Fibroblast of mammary gland (primary cell): ENCODE measurements at regions not wholly inside any gene's neighbourhood (a gene's known extent, or its start where the extent isn't known, plus 50 kb on each side); places are given as distances from the start of the nearest gene placed in this dataset.

Experiments
- DNase-seq: peaks from one replicate; pipeline ENCODE4 v3.0.0-alpha.2; 2010; ENCODE audit warnings: low read depth
- H3K4me3 ChIP-seq: 2 replicates; pipeline ENCODE4 v1.5.1; 2011; ENCODE audit warnings: low read depth, mild to moderate bottlenecking, low read length, moderate library complexity; ENCODE audit not compliant: control insufficient read depth
- CTCF ChIP-seq: conservative IDR thresholded peaks from 2 replicates; pipeline ENCODE4 v1.5.1; 2011; ENCODE audit warnings: low read depth, low read length, inconsistent platforms; ENCODE audit not compliant: control insufficient read depth, insufficient read depth

- TF ChIP-seq CTCF: no peak
- DNase-seq: no peak
Observed at GRCh38 chr20:21921251-21921650, 215.8 kb downstream of the PAX1 start.

GRCh38 chr20:21920211-21920610 is 214.7 kb downstream of the PAX1 start:
- no peak for DNase-seq
- TF ChIP-seq CTCF: no peak
- no peak overlapping the region for H3K4me3 ChIP-seq

More at GRCh38 chr20:21921251-21921650, 215.8 kb downstream of the PAX1 start:
- H3K4me3 ChIP-seq: no peak overlapping the region

GRCh38 chr20:21918398-21918797 is 212.9 kb downstream of the PAX1 start:
- no peak for TF ChIP-seq CTCF
- no peak for DNase-seq
- no peak overlapping the region for H3K4me3 ChIP-seq

- TF ChIP-seq CTCF: no peak
- DNase-seq: no peak
- no peak overlapping the region for H3K4me3 ChIP-seq
Observed at GRCh38 chr20:21902391-21902790, 196.9 kb downstream of the PAX1 start.

- peak; percentile 6 for DNase-seq
- H3K4me3 ChIP-seq: no peak overlapping the region
- no peak for TF ChIP-seq CTCF
Observed at GRCh38 chr20:21901470-21902275, 196.2 kb downstream of the PAX1 start.

GRCh38 chr20:21900431-21900830 is 195.0 kb downstream of the PAX1 start:
- no peak for TF ChIP-seq CTCF
- H3K4me3 ChIP-seq: no peak overlapping the region

More at GRCh38 chr20:21900431-21900830, 195.0 kb downstream of the PAX1 start:
- no peak for DNase-seq
